ENCODE measurements at regions not wholly inside any gene's neighbourhood (a gene's known extent, or its start where the extent isn't known, plus 50 kb on each side); places are given as distances from the start of the nearest gene placed in this dataset.

DNA sequence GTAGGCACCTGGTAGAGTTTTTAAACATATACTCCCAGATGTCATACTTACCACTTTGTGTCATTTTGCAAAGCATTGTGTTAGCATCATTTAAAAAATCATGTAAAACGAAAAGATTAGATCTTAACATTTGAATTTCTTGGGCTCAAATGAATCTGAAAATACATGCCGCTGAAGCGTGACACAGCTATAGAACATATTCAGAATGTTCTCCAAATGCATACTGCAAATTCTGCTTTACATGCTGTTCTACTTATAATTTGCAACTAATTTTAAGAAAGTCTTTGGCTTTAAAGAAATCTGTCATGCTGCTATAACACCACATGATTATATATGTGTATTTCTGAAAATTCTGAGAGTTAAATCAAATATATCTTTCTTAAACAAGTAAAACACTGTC, 109.2 kb upstream of the CAV2 start:
- no peak overlapping the region for H4K5ac ChIP-seq (ENCODE audit: insufficient read length, low read depth, low read length)
- no peak overlapping the region for H4K91ac ChIP-seq (ENCODE audit: insufficient read length, low read depth, low read length)

More for the DNA sequence above, 109.2 kb upstream of the CAV2 start:
- Histone ChIP-seq H3K23me2 (ENCODE audit: insufficient read length, low read depth, low read length, poor library complexity, severe bottlenecking) (no peaks in the 10 kb centered on the region), H3T11ph (ENCODE audit: low read length) (no peak overlapping the region), H3K23ac (ENCODE audit: insufficient read length, low read depth, low read length) (no peak overlapping the region), H3K27ac (ENCODE audit: insufficient read length, low read depth, low read length) (no peak overlapping the region), H3K27me3 (ENCODE audit: insufficient read depth, low read length) (no peaks in the 10 kb centered on the region), H3K4me2 (ENCODE audit: insufficient read depth, insufficient read length, low read length) (no peak overlapping the region), H3K56ac (ENCODE audit: insufficient read length, low read depth, low read length) (no peak overlapping the region), H3K4ac (ENCODE audit: low read depth, low read length) (no peak overlapping the region), H3K9ac (ENCODE audit: extremely low read depth, insufficient read length, low read length) (no peak overlapping the region), H3K79me1 (ENCODE audit: insufficient read depth, low read depth, low read length, poor library complexity, severe bottlenecking) (no peaks in the 10 kb centered on the region), H3K14ac (ENCODE audit: insufficient read depth, low read length) (no peak overlapping the region), H2BK12ac (ENCODE audit: insufficient read length, low read depth, low read length) (no peak overlapping the region), H2BK20ac (ENCODE audit: low read depth, low read length, poor library complexity, severe bottlenecking) (no peak overlapping the region), H2AK5ac (ENCODE audit: insufficient read length, low read length) (no peak overlapping the region), H2BK5ac (ENCODE audit: insufficient read length, low read length) (no peak overlapping the region), H2BK15ac (ENCODE audit: low read depth, low read length) (no peak overlapping the region), H3K9me3 (ENCODE audit: control insufficient read depth, low read depth, low read length) (no peaks in the 10 kb centered on the region), H3K4me1 (ENCODE audit: insufficient read depth, low read length) (no peaks in the 10 kb centered on the region), H4K8ac (replicated peaks; ENCODE audit: insufficient read length, low read depth, low read length) (no peak overlapping the region), H4K20me1 (ENCODE audit: control insufficient read depth, insufficient read depth, insufficient read length) (no peaks in the 10 kb centered on the region), H2BK120ac (ENCODE audit: low read depth, low read length, poor library complexity, severe bottlenecking) (no peak overlapping the region), H3K79me2 (ENCODE audit: insufficient read depth, low read length) (no peaks in the 10 kb centered on the region), H3K18ac (ENCODE audit: insufficient read length, low read depth, low read length) (no peak overlapping the region), H2AFZ (ENCODE audit: low read length) (no peak overlapping the region)
- DNase-seq: no peak
- WGBS (ENCODE audit: extremely low coverage, insufficient read length, low lambda C conversion rate): no CpG with 5 or more reads among the region's 3 CpGs
- Mint-ChIP-seq H3K27ac (no peak overlapping the region), H3K4me3 (no peak overlapping the region), H3K9me3 (peaks cover 0 to 3% of the 10 kb centered on the region in 2 experiments; a peak in 2 of 5 replicates), H3K4me1 (peaks cover 8 to 12% of the 10 kb centered on the region in 2 experiments), H3K36me3 (ENCODE audit: insufficient read depth in 1 of 3, low read depth in 3 of 3) (no peaks in the 10 kb centered on the region), H3K27me3 (ENCODE audit: low read depth) (no peaks in the 10 kb centered on the region)
- TF ChIP-seq, protein P1, sequence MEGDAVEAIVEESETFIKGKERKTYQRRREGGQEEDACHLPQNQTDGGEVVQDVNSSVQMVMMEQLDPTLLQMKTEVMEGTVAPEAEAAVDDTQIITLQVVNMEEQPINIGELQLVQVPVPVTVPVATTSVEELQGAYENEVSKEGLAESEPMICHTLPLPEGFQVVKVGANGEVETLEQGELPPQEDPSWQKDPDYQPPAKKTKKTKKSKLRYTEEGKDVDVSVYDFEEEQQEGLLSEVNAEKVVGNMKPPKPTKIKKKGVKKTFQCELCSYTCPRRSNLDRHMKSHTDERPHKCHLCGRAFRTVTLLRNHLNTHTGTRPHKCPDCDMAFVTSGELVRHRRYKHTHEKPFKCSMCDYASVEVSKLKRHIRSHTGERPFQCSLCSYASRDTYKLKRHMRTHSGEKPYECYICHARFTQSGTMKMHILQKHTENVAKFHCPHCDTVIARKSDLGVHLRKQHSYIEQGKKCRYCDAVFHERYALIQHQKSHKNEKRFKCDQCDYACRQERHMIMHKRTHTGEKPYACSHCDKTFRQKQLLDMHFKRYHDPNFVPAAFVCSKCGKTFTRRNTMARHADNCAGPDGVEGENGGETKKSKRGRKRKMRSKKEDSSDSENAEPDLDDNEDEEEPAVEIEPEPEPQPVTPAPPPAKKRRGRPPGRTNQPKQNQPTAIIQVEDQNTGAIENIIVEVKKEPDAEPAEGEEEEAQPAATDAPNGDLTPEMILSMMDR (conservative IDR thresholded peaks at IDR 0.05): no peak

All from H9 (cell line).